GM19455 (cell line): ENCODE measurements at regions not wholly inside any gene's neighbourhood (a gene's known extent, or its start where the extent isn't known, plus 50 kb on each side); places are given as distances from the start of the nearest gene placed in this dataset.
"Not testable (repeated sequence)": the region's sequence is repeated elsewhere in the genome, so short reads cannot be mapped to it uniquely, and the experiment has no call there.

Source experiments
- ATAC-seq: cut with Tn5 transposase; IDR thresholded peaks from one replicate; pipeline ENCODE4 v1.9.1; 2021; ENCODE audit not compliant: unreplicated experiment

- no peak for ATAC-seq
Observed at GRCh38 chr14:38973083-38973700, 129.8 kb downstream of the SEC23A start.

DNA sequence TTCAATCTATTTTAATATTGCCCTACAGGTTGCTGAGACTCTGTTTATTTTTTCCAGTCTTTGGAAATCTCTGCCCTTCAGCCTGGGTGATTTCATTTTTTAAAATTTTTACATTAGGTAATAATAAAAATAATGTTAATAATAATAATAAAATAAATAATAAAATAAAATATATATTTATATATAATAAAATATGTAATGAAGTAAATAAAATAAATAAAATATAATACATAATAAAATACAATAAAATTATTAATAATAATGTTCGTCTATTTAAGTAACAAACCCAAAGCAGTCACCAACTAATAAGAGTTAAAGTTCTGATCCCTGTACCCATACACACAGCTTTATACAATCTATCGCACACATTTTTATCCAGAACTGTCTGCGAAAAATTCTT, 130.5 kb downstream of the SEC23A start:
- ATAC-seq, result no peak

DNA sequence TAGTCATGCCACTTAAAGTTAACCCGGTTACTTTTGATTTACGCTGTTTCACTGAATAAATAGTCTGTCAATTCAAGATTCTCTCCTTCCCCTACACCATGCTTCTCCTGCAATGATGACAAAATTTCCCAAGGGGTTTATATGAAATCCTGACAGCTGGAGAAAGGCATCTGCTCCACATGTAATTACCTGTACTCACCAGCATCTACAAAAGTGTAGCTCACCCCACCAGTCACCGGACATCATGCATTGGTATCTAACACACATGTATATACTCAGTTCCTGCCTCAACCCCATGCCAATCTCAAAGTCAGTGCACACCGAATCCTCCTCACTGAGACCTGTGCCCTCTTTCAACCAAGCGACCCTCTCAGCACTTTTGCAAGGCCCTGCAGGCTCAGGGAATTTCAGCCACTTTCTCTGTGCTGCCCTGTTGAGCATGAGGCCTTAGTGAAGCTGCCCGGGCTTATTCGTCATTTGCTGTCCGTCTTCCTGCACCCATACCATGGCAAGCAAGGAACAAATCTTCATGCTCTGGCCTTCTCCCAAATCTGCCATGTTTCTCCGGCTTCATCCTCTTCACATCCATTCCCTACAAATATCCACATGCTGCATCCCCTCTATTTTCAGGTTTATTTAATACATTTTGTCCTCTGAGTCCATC, 131.6 kb downstream of the SEC23A start:
- ATAC-seq, result no peak

- ATAC-seq, result no peak
Observed at GRCh38 chr14:38964630-38965029, 138.4 kb downstream of the SEC23A start.

DNA sequence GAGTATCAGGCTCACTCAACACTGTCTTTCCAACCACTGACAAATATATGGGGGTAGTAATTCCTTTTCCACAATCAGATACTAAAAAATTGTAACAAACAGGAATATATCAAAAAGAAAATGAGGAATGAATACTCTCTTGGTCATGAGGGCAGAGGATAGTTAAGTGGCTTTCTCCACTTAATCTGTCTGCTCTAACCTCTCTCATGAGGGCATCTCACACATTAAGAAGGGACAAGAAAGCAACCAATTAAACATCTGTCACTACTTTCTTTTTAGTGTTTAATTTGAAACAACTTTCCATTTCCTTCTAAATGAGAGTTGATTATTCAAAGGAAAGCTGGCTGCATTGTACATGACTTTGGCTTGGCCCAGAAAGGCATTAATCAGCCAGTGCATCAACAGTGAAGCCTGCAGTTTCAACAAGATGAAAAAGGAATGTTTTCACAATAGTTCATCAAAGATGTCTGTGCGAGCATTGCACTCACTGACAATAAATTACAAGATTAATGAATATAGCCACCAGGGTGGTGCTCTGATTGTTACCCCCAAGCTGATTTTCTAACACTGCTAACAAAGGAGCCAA, 142.0 kb downstream of the SEC23A start:
- ATAC-seq, result no peak

GRCh38 chr14:38959021-38959420, 144.0 kb downstream of the SEC23A start:
- ATAC-seq, result no peak

DNA sequence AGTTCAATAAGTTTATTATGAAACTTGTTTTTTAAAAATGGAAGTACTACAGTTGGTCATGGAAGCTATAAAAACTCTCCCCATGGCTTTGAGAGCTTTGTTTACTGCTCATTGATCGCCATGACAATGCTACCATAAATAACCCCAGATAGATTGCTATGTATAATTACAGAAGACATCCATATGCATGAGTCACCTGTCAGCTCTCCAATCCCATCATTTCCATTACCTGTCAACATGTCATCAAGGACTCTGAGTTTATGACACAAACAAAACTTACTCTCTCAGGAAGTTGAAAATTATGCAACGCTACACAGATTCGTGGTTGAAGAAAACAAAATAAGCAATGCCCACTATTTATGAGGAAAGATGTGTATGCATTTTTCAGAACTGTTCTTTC, 144.4 kb downstream of the SEC23A start:
- no peak for ATAC-seq

- no peak for ATAC-seq
Observed at GRCh38 chr14:38951451-38951850, 151.6 kb downstream of the SEC23A start.

- ATAC-seq, result no peak
Observed at GRCh38 chr14:38950676-38951075, 152.4 kb downstream of the SEC23A start.

DNA sequence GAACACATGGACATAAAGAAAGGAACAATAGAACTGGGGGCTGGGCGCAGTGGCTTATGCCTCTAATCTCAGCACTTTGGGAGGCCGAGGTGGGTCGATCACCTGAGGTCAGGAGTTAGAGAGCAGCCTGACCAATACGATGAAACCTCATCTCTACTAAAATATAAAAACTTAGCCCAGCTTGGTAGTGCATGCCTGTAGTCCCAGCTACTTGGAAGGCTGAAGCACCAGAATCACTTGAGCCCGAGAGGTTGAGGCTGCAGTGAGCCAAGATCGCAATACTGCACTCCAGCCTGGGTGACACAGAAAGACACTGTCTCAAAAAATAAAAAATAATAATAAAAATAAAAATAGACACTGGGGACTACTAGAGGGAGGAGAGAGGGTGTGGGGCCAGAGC, 154.5 kb downstream of the SEC23A start:
- no peak for ATAC-seq

GRCh38 chr14:38948171-38948570, 154.9 kb downstream of the SEC23A start:
- no peak for ATAC-seq

DNA sequence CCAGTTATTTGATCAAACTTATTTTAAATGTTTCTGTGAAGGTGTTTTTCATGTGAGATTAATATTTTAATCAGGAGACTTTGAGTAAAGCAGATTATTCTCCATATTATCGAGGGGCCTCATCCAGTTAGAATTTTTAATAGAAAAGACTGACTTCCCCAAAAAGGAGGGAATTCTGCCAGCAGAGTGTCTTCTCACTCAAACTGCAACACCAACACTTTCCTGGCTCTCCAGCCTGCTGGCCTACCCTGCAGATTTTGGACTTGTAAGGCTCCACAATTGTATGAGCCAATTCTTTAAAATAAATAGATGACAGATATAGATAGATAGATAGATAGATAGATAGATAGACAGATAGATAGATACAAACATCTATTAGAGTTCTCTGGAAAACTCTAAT, 155.7 kb downstream of the SEC23A start:
- ATAC-seq, result no peak

- ATAC-seq, result no peak
Observed at GRCh38 chr14:38944691-38945090, 158.3 kb downstream of the SEC23A start.

DNA sequence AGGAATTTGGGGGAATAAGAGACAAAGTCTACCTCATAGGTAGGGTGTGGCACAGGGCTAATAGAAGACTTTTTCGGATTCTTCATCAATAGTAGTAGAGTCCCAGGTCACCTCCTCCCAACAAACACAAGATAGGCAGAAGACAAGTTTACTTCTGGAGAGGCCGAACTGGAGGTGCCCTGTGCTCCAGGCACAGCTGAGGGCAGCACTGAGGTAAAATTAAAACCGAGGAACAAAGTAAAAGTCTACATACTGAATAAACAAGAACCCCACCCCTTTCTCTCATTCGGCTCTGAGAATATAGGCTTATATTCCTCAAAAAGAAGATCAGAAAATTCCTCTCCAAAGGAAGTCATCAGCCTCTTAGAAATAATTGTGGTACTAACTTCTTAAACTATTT, 161.5 kb downstream of the SEC23A start:
- no peak for ATAC-seq

DNA sequence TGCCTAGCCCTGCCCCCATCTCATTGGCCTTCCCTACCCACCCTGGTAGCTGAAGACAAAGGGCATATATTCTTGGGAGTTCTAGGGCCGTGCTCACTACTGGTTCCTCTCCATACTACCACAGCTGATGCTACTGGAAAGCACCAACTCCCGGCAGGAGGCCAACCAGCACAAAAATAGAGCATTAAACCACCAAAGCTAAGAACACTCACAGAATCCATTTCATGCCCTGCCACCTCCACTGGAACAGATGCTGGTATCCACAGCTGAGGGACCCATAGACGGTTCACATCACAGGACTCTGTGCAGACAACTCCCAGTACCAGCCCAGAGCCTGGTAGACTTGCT, 170.4 kb downstream of the SEC23A start:
- not testable (repeated sequence) for ATAC-seq

GRCh38 chr14:38931969-38932652, 170.9 kb downstream of the SEC23A start:
- no peak for ATAC-seq

DNA sequence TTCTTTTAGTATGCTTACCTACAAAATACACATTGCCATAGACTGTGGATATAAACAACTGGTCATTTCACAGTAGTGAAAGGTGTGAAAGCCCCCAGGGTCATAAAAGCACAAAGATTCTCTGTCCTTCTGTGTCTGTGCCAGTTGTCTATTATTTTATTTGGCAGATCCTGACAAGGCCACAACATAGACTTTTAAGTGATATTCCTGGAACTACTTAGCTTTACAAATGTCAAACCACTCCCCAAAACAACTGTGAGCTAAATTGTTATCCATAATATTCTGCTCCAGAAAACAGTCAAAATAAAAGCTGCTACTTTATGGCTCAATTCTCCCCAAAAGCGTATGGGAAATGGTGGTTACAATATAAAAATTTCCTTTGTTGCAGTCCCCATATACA, 172.1 kb downstream of the SEC23A start:
- no peak for ATAC-seq

DNA sequence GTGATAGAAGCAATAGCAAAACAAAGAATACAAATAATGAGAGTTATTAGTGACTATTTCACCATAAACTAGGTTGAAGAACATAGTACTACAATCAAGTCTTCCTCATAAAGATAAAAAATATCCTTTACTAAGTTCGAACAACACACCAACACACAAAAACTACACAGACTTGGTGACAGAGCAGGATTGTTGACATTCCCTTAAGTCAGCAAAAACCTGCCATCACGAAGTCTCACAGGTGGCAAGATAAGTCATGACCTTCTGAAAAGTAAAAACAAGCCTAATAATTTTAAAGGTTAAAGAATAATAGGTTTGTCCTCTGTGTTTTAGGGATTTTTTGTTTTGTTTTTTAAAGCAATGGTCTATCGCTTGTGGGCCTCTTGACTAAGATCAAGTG, 173.0 kb downstream of the SEC23A start:
- no peak for ATAC-seq

DNA sequence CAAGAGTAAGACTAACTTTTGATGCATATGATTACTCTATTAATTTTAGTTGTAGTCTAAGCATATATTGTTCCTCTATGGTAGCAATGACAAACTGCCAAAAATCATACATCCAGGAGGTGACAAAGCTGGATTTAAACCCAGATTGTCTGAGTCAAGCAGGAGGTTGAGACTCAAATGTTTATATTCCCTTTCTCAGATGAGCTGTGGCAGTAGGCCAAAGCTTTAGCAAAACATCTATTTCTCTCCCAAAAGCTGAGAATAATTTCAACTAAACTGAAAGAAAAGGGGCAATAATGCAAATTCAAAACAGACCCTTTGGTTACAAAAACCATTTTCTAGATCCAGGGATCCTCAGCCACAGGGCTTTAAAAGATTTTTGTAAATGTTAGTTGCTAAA, 173.6 kb downstream of the SEC23A start:
- no peak for ATAC-seq

- ATAC-seq, result not testable (repeated sequence)
Observed at GRCh38 chr14:38921893-38922292, 181.1 kb downstream of the SEC23A start.

- ATAC-seq, result no peak
Observed at GRCh38 chr14:38915125-38915524, 187.9 kb downstream of the SEC23A start.

DNA sequence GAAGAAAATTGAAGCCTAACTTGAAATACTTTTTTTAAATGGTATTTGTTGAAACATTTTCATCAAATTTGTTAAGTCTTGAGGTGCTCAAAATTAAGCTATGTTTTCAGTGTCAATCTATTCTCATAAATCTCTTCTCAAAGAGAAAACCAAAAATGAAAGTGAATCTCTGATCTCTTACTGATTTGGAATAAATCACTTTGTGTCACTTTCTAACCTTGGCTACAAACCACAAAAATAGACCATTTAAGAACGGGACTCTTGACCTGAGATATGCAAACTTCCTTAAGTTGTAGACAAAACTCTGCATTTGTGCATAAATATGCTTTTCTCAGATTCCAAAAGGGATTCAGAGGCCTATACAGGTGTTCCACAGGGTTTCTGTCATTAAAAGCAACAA, 192.9 kb downstream of the SEC23A start:
- ATAC-seq, result peak; percentile 58
